NB4 (cell line): ENCODE measurements at regions not wholly inside any gene's neighbourhood (a gene's known extent, or its start where the extent isn't known, plus 50 kb on each side); places are given as distances from the start of the nearest gene placed in this dataset.

Experiments
- DNase-seq: peaks from one replicate; pipeline ENCODE4 v3.0.0; 2010; ENCODE audit warnings: low read depth
- H3K4me3 ChIP-seq: one replicate; pipeline ENCODE4 v1.5.1; 2011; ENCODE audit warnings: mild to moderate bottlenecking, low read depth, low read length, moderate library complexity
- MYC ChIP-seq: IDR thresholded peaks from 2 replicates; pipeline ENCODE4 v1.6.1; 2011; ENCODE audit warnings: low read depth, low read length
- POLR2A ChIP-seq: IDR thresholded peaks from 2 replicates; pipeline ENCODE4 v1.6.1; 2011; ENCODE audit warnings: mild to moderate bottlenecking; ENCODE audit not compliant: insufficient read length; ENCODE audit errors: extremely low read depth
- TF ChIP-seq, protein P1 (sequence below): IDR thresholded peaks from 2 replicates; pipeline ENCODE4 v1.6.1; 2011; ENCODE audit warnings: low read depth, low read length
- TF ChIP-seq, protein P2 (sequence below): IDR thresholded peaks from one replicate; pipeline ENCODE4 v1.5.1; 2012; ENCODE audit warnings: low read depth, low read length

DNA sequence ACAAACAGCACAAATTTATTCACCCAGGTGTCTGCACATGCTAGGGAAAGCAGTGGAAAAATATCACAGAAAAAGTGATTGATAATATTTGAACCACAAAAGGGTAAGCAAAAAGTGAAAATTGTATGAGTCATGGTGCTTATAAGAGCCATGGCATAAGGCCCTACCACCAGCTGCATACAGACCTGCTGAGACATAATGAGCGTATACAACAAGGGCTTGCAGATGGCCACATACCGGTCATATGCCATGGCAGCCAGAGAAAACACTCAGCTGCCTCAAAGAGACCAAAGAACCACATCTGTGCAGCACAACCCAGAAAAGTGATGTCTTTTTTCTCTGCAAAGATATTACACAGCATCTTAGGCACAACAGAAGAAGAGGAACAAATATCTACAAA, 71.4 kb upstream of the OR9G4 start:
- no peak for TF ChIP-seq POLR2A
- no peak for TF ChIP-seq MYC
- TF ChIP-seq, protein P1, sequence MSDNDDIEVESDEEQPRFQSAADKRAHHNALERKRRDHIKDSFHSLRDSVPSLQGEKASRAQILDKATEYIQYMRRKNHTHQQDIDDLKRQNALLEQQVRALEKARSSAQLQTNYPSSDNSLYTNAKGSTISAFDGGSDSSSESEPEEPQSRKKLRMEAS: no peak
- TF ChIP-seq, protein P2, sequence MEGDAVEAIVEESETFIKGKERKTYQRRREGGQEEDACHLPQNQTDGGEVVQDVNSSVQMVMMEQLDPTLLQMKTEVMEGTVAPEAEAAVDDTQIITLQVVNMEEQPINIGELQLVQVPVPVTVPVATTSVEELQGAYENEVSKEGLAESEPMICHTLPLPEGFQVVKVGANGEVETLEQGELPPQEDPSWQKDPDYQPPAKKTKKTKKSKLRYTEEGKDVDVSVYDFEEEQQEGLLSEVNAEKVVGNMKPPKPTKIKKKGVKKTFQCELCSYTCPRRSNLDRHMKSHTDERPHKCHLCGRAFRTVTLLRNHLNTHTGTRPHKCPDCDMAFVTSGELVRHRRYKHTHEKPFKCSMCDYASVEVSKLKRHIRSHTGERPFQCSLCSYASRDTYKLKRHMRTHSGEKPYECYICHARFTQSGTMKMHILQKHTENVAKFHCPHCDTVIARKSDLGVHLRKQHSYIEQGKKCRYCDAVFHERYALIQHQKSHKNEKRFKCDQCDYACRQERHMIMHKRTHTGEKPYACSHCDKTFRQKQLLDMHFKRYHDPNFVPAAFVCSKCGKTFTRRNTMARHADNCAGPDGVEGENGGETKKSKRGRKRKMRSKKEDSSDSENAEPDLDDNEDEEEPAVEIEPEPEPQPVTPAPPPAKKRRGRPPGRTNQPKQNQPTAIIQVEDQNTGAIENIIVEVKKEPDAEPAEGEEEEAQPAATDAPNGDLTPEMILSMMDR: no peak
- H3K4me3 ChIP-seq: no peak overlapping the region
- no peak for DNase-seq

DNA sequence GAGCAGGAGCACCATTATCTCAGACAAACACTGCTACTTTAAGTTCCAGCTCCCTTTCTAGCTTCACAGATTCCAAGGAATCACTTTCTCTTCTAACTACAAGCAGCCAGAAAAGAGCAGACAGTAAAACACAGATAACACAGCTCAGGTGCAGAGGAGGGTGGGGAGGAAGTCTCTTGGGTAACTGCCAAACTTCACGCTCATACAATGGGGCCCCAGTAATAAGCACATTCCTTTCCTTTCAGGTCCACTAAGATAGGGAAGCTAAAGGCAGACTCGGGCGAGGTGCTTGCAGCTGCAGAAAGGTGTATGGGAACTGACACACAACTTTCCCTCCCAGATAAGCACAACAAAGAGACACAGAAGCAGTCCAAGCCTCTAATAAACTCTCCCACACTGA, 69.2 kb upstream of the OR9G4 start:
- TF ChIP-seq POLR2A (no peak), MYC (no peak)
- TF ChIP-seq, protein P1: no peak
- TF ChIP-seq, protein P2: no peak
- DNase-seq: no peak
- no peak overlapping the region for H3K4me3 ChIP-seq

DNA sequence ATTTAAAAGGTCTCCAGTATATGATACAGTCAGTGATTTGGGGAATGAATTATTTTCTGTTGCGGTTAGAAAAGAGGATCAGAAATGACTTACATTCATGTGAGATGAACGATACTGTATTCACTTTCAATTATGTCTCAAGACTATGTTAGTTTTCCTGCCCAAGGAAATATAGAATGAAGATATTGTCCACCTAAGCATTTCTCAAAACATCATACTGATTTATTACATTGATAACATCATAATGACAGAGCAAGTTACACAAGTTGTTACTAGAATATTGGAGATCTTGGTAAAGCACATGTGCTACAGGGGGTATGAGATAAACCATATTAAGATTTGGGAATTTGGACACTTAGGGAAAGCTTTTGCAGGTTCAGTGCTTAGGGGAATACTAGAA, 67.8 kb upstream of the OR9G4 start:
- TF ChIP-seq, protein P2: no peak
- TF ChIP-seq, protein P1: no peak
- TF ChIP-seq POLR2A: no peak
- TF ChIP-seq MYC: no peak
- no peak overlapping the region for H3K4me3 ChIP-seq
- DNase-seq: no peak

DNA sequence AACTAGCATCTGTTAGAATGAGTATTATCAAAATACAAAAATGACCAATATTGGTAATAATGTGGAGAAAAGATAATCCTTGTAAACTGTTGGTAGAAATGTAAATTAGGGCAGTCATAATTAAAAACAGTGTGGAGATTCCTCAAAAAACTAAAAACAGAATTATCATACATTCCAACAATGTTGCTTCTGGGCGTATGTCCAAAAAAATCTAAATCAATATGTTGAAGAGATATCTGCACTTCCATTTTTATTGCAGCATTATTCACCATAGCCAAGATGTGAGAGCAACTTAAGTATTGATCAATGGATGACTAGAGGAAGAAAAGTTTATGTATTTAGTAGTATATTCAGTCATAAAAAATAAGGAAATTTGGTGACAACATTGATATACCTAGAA, 59.8 kb upstream of the OR9G4 start:
- no peak for DNase-seq
- TF ChIP-seq POLR2A (no peak), MYC (no peak)
- TF ChIP-seq, protein P2: no peak
- TF ChIP-seq, protein P1: no peak
- H3K4me3 ChIP-seq: no peak overlapping the region

DNA sequence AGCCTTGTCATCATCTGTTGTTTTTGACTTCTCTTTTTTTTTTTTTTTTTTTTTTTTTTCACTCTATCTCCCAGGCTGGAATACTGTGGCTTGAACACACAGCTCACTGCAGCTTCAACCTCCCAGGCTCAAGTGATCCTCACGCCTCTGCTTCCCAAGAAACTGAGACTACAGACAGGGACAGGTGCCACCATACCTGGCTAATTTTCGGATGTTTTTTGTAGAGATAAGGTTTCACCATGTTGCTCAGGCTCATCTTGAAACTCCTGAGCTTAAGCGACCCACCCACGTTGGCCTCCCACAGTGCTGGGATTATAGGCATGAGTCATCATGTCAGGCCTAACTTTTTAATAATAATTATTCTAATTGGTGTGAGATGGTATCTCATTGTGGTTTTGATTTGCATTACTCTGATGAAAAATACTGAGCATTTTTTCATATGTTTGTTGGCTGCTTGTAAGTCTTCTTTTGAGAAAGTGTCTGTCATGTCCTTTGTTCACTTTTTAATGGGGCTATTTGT, 51.3 kb upstream of the OR9G4 start:
- TF ChIP-seq MYC: no peak
- TF ChIP-seq, protein P1: no peak
- TF ChIP-seq POLR2A: no peak
- TF ChIP-seq, protein P2: no peak
- no peak overlapping the region for H3K4me3 ChIP-seq
- no peak for DNase-seq
